ENCODE measurements at regions not wholly inside any gene's neighbourhood (a gene's known extent, or its start where the extent isn't known, plus 50 kb on each side); places are given as distances from the start of the nearest gene placed in this dataset.

DNA sequence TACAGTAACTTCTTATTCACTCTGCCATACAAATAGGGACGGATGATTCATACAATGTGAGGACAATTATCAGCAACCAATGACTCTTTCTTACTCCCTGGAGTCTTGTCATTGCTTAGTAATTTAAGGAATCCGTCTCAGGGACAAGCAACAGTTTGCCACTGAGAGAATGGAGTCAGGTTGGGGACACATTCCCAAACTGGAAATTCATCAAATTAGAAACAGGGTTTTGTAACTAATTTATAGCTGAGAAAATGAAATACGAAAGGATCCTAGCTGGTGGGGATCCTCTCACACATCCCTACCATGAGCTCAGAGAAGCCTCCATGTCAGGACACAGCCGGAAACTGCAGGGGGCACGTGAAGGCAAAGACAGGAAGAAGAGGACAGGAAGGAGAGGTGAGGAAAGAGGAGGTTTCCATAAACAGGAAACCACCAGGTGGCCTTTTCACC, 50.4 kb upstream of the KDR start:
- TF ChIP-seq ZNF384 (IDR thresholded peaks at IDR 0.05) (no peak), HDGF (IDR thresholded peaks at IDR 0.05; ENCODE audit: borderline replicate concordance) (no peak), FOXK2 (IDR thresholded peaks at IDR 0.05) (no peak), FOXA1 (IDR thresholded peaks at IDR 0.05) (no peak), BHLHE40 (IDR thresholded peaks at IDR 0.05; ENCODE audit: borderline replicate concordance) (no peak), NFRKB (IDR thresholded peaks at IDR 0.05) (no peak), SP1 (IDR thresholded peaks at IDR 0.05) (no peak), TARDBP (IDR thresholded peaks at IDR 0.05) (no peak), SUZ12 (IDR thresholded peaks at IDR 0.05) (no peak), FOXM1 (IDR thresholded peaks at IDR 0.05; ENCODE audit: borderline replicate concordance) (no peak), LEF1 (IDR thresholded peaks at IDR 0.05; ENCODE audit: borderline replicate concordance) (no peak), CTBP1 (IDR thresholded peaks at IDR 0.05; ENCODE audit: borderline replicate concordance) (no peak)
- TF ChIP-seq, protein P1, sequence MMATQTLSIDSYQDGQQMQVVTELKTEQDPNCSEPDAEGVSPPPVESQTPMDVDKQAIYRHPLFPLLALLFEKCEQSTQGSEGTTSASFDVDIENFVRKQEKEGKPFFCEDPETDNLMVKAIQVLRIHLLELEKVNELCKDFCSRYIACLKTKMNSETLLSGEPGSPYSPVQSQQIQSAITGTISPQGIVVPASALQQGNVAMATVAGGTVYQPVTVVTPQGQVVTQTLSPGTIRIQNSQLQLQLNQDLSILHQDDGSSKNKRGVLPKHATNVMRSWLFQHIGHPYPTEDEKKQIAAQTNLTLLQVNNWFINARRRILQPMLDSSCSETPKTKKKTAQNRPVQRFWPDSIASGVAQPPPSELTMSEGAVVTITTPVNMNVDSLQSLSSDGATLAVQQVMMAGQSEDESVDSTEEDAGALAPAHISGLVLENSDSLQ (IDR thresholded peaks at IDR 0.05) = no peak

Data from HEK293T (cell line).